GM23338 (cell line): ENCODE measurements at regions not wholly inside any gene's neighbourhood (a gene's known extent, or its start where the extent isn't known, plus 50 kb on each side); places are given as distances from the start of the nearest gene placed in this dataset.
"Not testable (repeated sequence)": the region's sequence is repeated elsewhere in the genome, so short reads cannot be mapped to it uniquely, and the experiment has no call there.

Experiments
- CREB1 ChIP-seq: fragments of 250-450 bp; sonication (Bioruptor Pico); IDR thresholded peaks from 2 replicates; pipeline ENCODE4 v1.5.0; 2020; ENCODE audit warnings: low read depth, mild to moderate bottlenecking, moderate library complexity
- CTCF ChIP-seq, 2 experiments: fragments of 200-600 bp in 1 of 2; sonication (generic) in 1 of 2; conservative IDR thresholded peaks; 2 replicates each; pipeline versions ENCODE4 v1.5.1 to v1.6.1; 2016 to 2017; ENCODE audit warnings: antibody characterized with exemption in 2 of 2, low read depth in 2 of 2, mild to moderate bottlenecking in 2 of 2, moderate library complexity in 1 of 2
- EZH2 ChIP-seq: fragments of 200-600 bp; sonication (generic); IDR thresholded peaks from one replicate; pipeline ENCODE4 v1.8.0; 2017; ENCODE audit warnings: antibody characterized with exemption, mild to moderate bottlenecking, low read depth; ENCODE audit not compliant: unreplicated experiment
- EZH2phosphoT487 ChIP-seq: fragments of 200-600 bp; sonication (generic); IDR thresholded peaks from one replicate; pipeline ENCODE4 v1.8.1; 2018; ENCODE audit warnings: antibody characterized with exemption; ENCODE audit not compliant: unreplicated experiment
- POLR2AphosphoS5 ChIP-seq: IDR thresholded peaks from 2 replicates; pipeline ENCODE4 v1.6.1; 2016; ENCODE audit warnings: antibody characterized with exemption, low read depth
- REST ChIP-seq: IDR thresholded peaks from one replicate; pipeline ENCODE4 v1.6.1; 2018; ENCODE audit warnings: antibody characterized with exemption; ENCODE audit not compliant: unreplicated experiment
- ZNF114 ChIP-seq: fragments of 250-450 bp; sonication (Bioruptor Pico); IDR thresholded peaks from 2 replicates; pipeline ENCODE4 v1.5.0; 2020; ENCODE audit warnings: mild to moderate bottlenecking, moderate library complexity
- ZNF331 ChIP-seq: fragments of 250-450 bp; sonication (Bioruptor Pico); IDR thresholded peaks from 2 replicates; pipeline ENCODE4 v1.5.0; 2020; ENCODE audit warnings: low read depth, mild to moderate bottlenecking, moderate library complexity

GRCh38 chr9:63813391-63814021 is 1471.5 kb downstream of the FOXD4L5 start:
- TF ChIP-seq CTCF (conservative IDR thresholded peaks at IDR 0.05; ENCODE audit: low read depth in 2 of 2); REST; CREB1 (CRISPR knock-in tag); POLR2AphosphoS5; EZH2; EZH2phosphoT487; ZNF114 (CRISPR knock-in tag); ZNF331 (CRISPR knock-in tag): not testable (repeated sequence)
